ENCODE measurements at regions not wholly inside any gene's neighbourhood (a gene's known extent, or its start where the extent isn't known, plus 50 kb on each side); places are given as distances from the start of the nearest gene placed in this dataset.

GRCh38 chr18:55857409-55857808 is 269.4 kb upstream of the TCF4 start:
- Mint-ChIP-seq H3K36me3 (ENCODE audit: low read depth) (no peaks in the 10 kb centered on the region), H3K27ac (no peak overlapping the region), H3K27me3 (ENCODE audit: low read depth) (peaks cover 4% of the 10 kb centered on the region), H3K9me3 (no peaks in the 10 kb centered on the region), H3K4me3 (no peak overlapping the region), H3K4me1 (peaks cover 23% of the 10 kb centered on the region)
- TF ChIP-seq, protein P1, sequence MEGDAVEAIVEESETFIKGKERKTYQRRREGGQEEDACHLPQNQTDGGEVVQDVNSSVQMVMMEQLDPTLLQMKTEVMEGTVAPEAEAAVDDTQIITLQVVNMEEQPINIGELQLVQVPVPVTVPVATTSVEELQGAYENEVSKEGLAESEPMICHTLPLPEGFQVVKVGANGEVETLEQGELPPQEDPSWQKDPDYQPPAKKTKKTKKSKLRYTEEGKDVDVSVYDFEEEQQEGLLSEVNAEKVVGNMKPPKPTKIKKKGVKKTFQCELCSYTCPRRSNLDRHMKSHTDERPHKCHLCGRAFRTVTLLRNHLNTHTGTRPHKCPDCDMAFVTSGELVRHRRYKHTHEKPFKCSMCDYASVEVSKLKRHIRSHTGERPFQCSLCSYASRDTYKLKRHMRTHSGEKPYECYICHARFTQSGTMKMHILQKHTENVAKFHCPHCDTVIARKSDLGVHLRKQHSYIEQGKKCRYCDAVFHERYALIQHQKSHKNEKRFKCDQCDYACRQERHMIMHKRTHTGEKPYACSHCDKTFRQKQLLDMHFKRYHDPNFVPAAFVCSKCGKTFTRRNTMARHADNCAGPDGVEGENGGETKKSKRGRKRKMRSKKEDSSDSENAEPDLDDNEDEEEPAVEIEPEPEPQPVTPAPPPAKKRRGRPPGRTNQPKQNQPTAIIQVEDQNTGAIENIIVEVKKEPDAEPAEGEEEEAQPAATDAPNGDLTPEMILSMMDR (IDR thresholded peaks at IDR 0.05; ENCODE audit: unreplicated experiment in 3 of 3) = no peak

GRCh38 chr18:55856679-55857078 is 268.7 kb upstream of the TCF4 start:
- Mint-ChIP-seq H3K4me3 (no peak overlapping the region), H3K27me3 (ENCODE audit: low read depth) (peaks cover 4% of the 10 kb centered on the region), H3K36me3 (ENCODE audit: low read depth) (no peaks in the 10 kb centered on the region), H3K9me3 (no peaks in the 10 kb centered on the region), H3K4me1 (peaks cover 23% of the 10 kb centered on the region), H3K27ac (no peak overlapping the region)
- TF ChIP-seq, protein P1 (IDR thresholded peaks at IDR 0.05; ENCODE audit: unreplicated experiment in 3 of 3) = no peak

- Mint-ChIP-seq H3K36me3 (ENCODE audit: low read depth) (no peaks in the 10 kb centered on the region), H3K9me3 (no peaks in the 10 kb centered on the region), H3K4me1 (peaks cover 23% of the 10 kb centered on the region), H3K27me3 (ENCODE audit: low read depth) (peaks cover 4% of the 10 kb centered on the region), H3K4me3 (no peak overlapping the region), H3K27ac (no peak overlapping the region)
- TF ChIP-seq, protein P1 (IDR thresholded peaks at IDR 0.05; ENCODE audit: unreplicated experiment in 3 of 3) = no peak
These were observed 268.2 kb upstream of the TCF4 start for GRCh38 chr18:55856229-55856628.

DNA sequence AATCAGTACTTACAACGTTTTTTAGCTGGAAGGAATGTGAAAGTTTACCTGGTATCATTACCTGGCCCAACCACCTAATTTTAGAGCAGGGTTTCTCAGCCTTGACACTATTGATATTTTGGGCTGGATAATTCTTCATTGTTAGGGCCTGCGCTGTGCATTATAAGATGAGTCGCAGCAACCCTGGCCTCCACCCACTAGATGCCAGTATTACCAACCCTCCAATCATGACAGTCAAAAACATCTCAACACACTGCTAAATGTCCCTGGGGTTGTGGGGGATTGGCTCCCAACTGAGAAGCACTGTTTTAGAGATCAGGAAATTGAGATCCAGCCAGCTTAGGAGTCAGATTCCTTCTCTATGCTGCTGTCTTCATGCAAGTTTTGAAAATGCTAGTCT is 265.3 kb upstream of the TCF4 start:
- Mint-ChIP-seq H3K9me3 (no peaks in the 10 kb centered on the region), H3K4me3 (no peak overlapping the region), H3K36me3 (ENCODE audit: low read depth) (no peaks in the 10 kb centered on the region), H3K4me1 (peaks cover 19% of the 10 kb centered on the region), H3K27ac (no peak overlapping the region), H3K27me3 (ENCODE audit: low read depth) (no peaks in the 10 kb centered on the region)
- TF ChIP-seq, protein P1 (IDR thresholded peaks at IDR 0.05; ENCODE audit: unreplicated experiment in 3 of 3) = no peak

DNA sequence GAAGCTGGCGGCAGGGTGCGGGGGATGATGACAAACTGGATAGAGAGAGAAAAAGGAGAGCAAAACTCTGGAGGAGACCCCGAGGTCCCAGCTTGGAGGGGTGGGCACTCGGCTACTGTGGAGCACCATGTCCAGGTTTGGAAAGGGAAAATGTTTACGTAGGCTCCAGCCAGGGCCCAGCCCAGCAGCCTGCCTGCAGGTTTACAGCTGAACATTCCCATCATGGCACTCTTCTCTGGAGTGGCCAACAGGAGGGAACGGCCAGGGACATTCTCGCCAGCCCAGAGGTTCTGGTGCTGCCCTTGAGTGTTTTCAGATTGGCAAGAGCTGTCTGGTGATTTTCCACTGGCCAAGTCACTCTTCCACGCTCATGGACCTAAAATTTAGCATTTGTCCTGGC is 262.9 kb upstream of the TCF4 start:
- no peaks in the 10 kb centered on the region for H3K27me3 Mint-ChIP-seq (ENCODE audit: low read depth)
- TF ChIP-seq, protein P1 (IDR thresholded peaks at IDR 0.05; ENCODE audit: unreplicated experiment in 3 of 3) = no peak
- no peak overlapping the region for H3K4me3 Mint-ChIP-seq
- H3K9me3 Mint-ChIP-seq = no peaks in the 10 kb centered on the region
- no peak overlapping the region for H3K27ac Mint-ChIP-seq
- H3K4me1 Mint-ChIP-seq = peaks cover 19% of the 10 kb centered on the region
- no peaks in the 10 kb centered on the region for H3K36me3 Mint-ChIP-seq (ENCODE audit: low read depth)

DNA sequence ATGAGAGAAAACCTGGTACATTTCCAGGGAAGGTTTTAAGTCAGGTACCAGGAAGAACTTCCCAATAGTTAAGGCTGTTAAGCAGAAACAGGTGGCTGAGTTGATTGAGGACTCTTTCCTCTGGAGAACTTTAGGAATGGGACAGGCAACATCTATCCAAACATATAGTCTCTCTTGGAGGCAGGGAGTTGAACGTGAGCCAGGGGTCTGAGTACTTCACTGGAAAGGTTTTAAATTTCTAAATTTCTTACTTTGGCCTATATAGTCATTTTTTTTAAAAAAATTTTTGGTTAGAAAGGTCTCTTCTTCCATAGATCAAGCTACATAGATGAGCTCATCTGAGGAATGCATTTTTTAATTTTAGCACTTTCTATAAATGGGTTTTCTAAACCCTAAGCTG is 261.4 kb upstream of the TCF4 start:
- Mint-ChIP-seq H3K9me3 (no peaks in the 10 kb centered on the region), H3K27me3 (ENCODE audit: low read depth) (no peaks in the 10 kb centered on the region)
- TF ChIP-seq, protein P1 (IDR thresholded peaks at IDR 0.05; ENCODE audit: unreplicated experiment in 3 of 3) = no peak

More for the DNA sequence above, 261.4 kb upstream of the TCF4 start:
- Mint-ChIP-seq H3K4me3 (no peak overlapping the region), H3K4me1 (peaks cover 23% of the 10 kb centered on the region), H3K36me3 (ENCODE audit: low read depth) (no peaks in the 10 kb centered on the region), H3K27ac (no peak overlapping the region)

Measured in nephron (organoid).